ENCODE measurements at regions not wholly inside any gene's neighbourhood (a gene's known extent, or its start where the extent isn't known, plus 50 kb on each side); places are given as distances from the start of the nearest gene placed in this dataset.
"Not testable (repeated sequence)": the region's sequence is repeated elsewhere in the genome, so short reads cannot be mapped to it uniquely, and the experiment has no call there.

GRCh38 chr4:79545292-79545691, 137.3 kb upstream of the GK2 start:
- H3K4me3 ChIP-seq (replicated peaks in 1 of 3; ENCODE audit: insufficient read depth in 1 of 3, low read depth in 1 of 3, low read length in 3 of 3); dilution Hi-C loops (cut with MboI; ENCODE audit: extremely low pct_ligation_motif_present, low sequenced_read_pairs); FAIRE-seq; H3K9me1 ChIP-seq (replicated peaks; ENCODE audit: control insufficient read depth, extremely low read depth, insufficient read depth, low read length); H4K20me1 ChIP-seq (replicated peaks; ENCODE audit: control insufficient read depth, extremely low read depth, insufficient read depth, low read length); H3K27me3 ChIP-seq (ENCODE audit: control insufficient read depth in 2 of 2, insufficient read depth in 2 of 2, low read length in 2 of 2); H3K4me2 ChIP-seq (ENCODE audit: insufficient read depth, low read length); CTCF ChIA-PET; H3K79me2 ChIP-seq (ENCODE audit: control insufficient read depth, insufficient read depth, low read length); H3K36me3 ChIP-seq (ENCODE audit: control insufficient read depth in 2 of 2, extremely low read depth in 1 of 2, insufficient read depth in 2 of 2, low read length in 2 of 2); BruUV-seq (replicated peaks); intact Hi-C loops (cut with micrococcal nuclease); H3K9me3 ChIP-seq (replicated peaks; ENCODE audit: control insufficient read depth, insufficient read depth, low read length); POLR2A ChIA-PET; DNase-seq (ENCODE audit: low read depth, low spot score); H3K27ac ChIP-seq (ENCODE audit: insufficient read depth, low read depth, low read length); H3K9ac ChIP-seq (replicated peaks; ENCODE audit: extremely low read depth, insufficient read depth, low read length); H2AFZ ChIP-seq (ENCODE audit: low read depth, low read length); H3K4me1 ChIP-seq (ENCODE audit: control insufficient read depth, extremely low read depth, insufficient read depth, low read length): not testable (repeated sequence)

GRCh38 chr4:79540143-79540542, 132.1 kb upstream of the GK2 start:
- Histone ChIP-seq H3K79me2 (ENCODE audit: control insufficient read depth, insufficient read depth, low read length) (no peaks in the 10 kb centered on the region), H3K4me3 (replicated peaks in 1 of 3; ENCODE audit: insufficient read depth in 1 of 3, low read depth in 1 of 3, low read length in 3 of 3) (no peak overlapping the region), H4K20me1 (replicated peaks; ENCODE audit: control insufficient read depth, extremely low read depth, insufficient read depth, low read length) (no peaks in the 10 kb centered on the region), H3K27ac (ENCODE audit: insufficient read depth, low read depth, low read length) (no peak overlapping the region), H3K9me3 (replicated peaks; ENCODE audit: control insufficient read depth, insufficient read depth, low read length) (no peaks in the 10 kb centered on the region), H3K9ac (replicated peaks; ENCODE audit: extremely low read depth, insufficient read depth, low read length) (no peak overlapping the region), H2AFZ (ENCODE audit: low read depth, low read length) (no peak overlapping the region), H3K9me1 (replicated peaks; ENCODE audit: control insufficient read depth, extremely low read depth, insufficient read depth, low read length) (no peaks in the 10 kb centered on the region), H3K4me1 (ENCODE audit: control insufficient read depth, extremely low read depth, insufficient read depth, low read length) (no peaks in the 10 kb centered on the region), H3K36me3 (ENCODE audit: control insufficient read depth in 2 of 2, extremely low read depth in 1 of 2, insufficient read depth in 2 of 2, low read length in 2 of 2) (no peaks in the 10 kb centered on the region), H3K4me2 (ENCODE audit: insufficient read depth, low read length) (no peak overlapping the region), H3K27me3 (ENCODE audit: control insufficient read depth in 2 of 2, insufficient read depth in 2 of 2, low read length in 2 of 2) (no peaks in the 10 kb centered on the region)
- dilution Hi-C loops (cut with MboI; ENCODE audit: extremely low pct_ligation_motif_present, low sequenced_read_pairs) (no loop called here), intact Hi-C loops (cut with micrococcal nuclease) (no loop called here)
- DNase-seq (ENCODE audit: low read depth, low spot score) = no peak
- ChIA-PET POLR2A (no interaction called here), CTCF (interaction anchor here (1.4 kb wide), 1 partner anchor 13 kb away, joined by 3 read pairs; no protein-coding TSS in a partner anchor)
- no TSS peak for BruUV-seq (replicated peaks)
- no peak for FAIRE-seq
- no peak for TF ChIP-seq EZH2 (IDR thresholded peaks at IDR 0.05; ENCODE audit: borderline replicate concordance, low read depth, low read length, severe bottlenecking)
- no peak for TF ChIP-seq GATA2 (IDR thresholded peaks at IDR 0.05; ENCODE audit: insufficient read depth, insufficient read length, low read depth, low read length)
- TF ChIP-seq POLR2AphosphoS5 (IDR thresholded peaks at IDR 0.05; ENCODE audit: insufficient read depth, low read depth, low read length) = no peak
- no peak for TF ChIP-seq FOS (IDR thresholded peaks at IDR 0.05; ENCODE audit: borderline replicate concordance, insufficient read depth, low read length)
- no peak for TF ChIP-seq POLR2A (IDR thresholded peaks at IDR 0.05; ENCODE audit: low read depth, low read length)
- no peak for TF ChIP-seq MYC (IDR thresholded peaks at IDR 0.05; ENCODE audit: low read depth, low read length)
- TF ChIP-seq, protein P1, sequence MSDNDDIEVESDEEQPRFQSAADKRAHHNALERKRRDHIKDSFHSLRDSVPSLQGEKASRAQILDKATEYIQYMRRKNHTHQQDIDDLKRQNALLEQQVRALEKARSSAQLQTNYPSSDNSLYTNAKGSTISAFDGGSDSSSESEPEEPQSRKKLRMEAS (IDR thresholded peaks at IDR 0.05; ENCODE audit: insufficient read depth, insufficient read length) = no peak
- TF ChIP-seq JUN (IDR thresholded peaks at IDR 0.05; ENCODE audit: borderline replicate concordance, insufficient read depth, insufficient read length, low read depth) = no peak
- TF ChIP-seq, protein P2, sequence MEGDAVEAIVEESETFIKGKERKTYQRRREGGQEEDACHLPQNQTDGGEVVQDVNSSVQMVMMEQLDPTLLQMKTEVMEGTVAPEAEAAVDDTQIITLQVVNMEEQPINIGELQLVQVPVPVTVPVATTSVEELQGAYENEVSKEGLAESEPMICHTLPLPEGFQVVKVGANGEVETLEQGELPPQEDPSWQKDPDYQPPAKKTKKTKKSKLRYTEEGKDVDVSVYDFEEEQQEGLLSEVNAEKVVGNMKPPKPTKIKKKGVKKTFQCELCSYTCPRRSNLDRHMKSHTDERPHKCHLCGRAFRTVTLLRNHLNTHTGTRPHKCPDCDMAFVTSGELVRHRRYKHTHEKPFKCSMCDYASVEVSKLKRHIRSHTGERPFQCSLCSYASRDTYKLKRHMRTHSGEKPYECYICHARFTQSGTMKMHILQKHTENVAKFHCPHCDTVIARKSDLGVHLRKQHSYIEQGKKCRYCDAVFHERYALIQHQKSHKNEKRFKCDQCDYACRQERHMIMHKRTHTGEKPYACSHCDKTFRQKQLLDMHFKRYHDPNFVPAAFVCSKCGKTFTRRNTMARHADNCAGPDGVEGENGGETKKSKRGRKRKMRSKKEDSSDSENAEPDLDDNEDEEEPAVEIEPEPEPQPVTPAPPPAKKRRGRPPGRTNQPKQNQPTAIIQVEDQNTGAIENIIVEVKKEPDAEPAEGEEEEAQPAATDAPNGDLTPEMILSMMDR (IDR thresholded peaks at IDR 0.05; ENCODE audit: extremely low read depth in 1 of 2, insufficient read depth in 1 of 2, low read depth in 1 of 2, low read length in 2 of 2) = no peak
